ENCODE measurements at regions not wholly inside any gene's neighbourhood (a gene's known extent, or its start where the extent isn't known, plus 50 kb on each side); places are given as distances from the start of the nearest gene placed in this dataset.

GRCh38 chr5:100270023-100270771 lies 265.0 kb upstream of the FAM174A start:
- TF ChIP-seq CTCF (IDR thresholded peaks at IDR 0.05), result no peak
- TF ChIP-seq POLR2A (IDR thresholded peaks at IDR 0.05), result no peak
